ENCODE measurements at regions not wholly inside any gene's neighbourhood (a gene's known extent, or its start where the extent isn't known, plus 50 kb on each side); places are given as distances from the start of the nearest gene placed in this dataset.

DNA sequence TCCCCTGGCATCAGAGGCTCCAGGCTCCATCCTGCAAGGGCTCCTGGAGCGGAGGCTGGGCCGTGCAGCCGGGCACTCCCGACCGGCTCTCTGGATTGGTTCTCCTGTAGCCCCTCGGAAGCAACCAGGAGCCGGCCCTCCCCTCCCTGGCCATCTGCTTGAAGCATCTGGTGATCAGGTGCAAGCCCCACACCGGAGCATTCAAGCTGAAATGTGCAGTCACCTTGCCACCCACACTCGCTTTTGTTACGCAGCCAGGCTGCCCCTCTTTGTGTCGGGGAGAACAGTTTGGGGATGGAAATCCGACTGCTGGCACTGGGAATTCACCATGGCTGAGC is 258.8 kb downstream of the ZNF536 start:
- no peaks in the 10 kb centered on the region for H3K9me3 Mint-ChIP-seq
- H3K4me1 Mint-ChIP-seq: peaks cover 10% of the 10 kb centered on the region
- no peak overlapping the region for H3K27ac Mint-ChIP-seq
- DNase-seq: no peak
- H3K4me3 Mint-ChIP-seq: no peak overlapping the region
- H3K36me3 Mint-ChIP-seq (ENCODE audit: low read depth): no peaks in the 10 kb centered on the region
- TF ChIP-seq, protein P1, sequence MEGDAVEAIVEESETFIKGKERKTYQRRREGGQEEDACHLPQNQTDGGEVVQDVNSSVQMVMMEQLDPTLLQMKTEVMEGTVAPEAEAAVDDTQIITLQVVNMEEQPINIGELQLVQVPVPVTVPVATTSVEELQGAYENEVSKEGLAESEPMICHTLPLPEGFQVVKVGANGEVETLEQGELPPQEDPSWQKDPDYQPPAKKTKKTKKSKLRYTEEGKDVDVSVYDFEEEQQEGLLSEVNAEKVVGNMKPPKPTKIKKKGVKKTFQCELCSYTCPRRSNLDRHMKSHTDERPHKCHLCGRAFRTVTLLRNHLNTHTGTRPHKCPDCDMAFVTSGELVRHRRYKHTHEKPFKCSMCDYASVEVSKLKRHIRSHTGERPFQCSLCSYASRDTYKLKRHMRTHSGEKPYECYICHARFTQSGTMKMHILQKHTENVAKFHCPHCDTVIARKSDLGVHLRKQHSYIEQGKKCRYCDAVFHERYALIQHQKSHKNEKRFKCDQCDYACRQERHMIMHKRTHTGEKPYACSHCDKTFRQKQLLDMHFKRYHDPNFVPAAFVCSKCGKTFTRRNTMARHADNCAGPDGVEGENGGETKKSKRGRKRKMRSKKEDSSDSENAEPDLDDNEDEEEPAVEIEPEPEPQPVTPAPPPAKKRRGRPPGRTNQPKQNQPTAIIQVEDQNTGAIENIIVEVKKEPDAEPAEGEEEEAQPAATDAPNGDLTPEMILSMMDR (IDR thresholded peaks at IDR 0.05): no peak
- H3K27me3 Mint-ChIP-seq (ENCODE audit: low read depth, poor library complexity): peaks cover 7% of the 10 kb centered on the region

DNA sequence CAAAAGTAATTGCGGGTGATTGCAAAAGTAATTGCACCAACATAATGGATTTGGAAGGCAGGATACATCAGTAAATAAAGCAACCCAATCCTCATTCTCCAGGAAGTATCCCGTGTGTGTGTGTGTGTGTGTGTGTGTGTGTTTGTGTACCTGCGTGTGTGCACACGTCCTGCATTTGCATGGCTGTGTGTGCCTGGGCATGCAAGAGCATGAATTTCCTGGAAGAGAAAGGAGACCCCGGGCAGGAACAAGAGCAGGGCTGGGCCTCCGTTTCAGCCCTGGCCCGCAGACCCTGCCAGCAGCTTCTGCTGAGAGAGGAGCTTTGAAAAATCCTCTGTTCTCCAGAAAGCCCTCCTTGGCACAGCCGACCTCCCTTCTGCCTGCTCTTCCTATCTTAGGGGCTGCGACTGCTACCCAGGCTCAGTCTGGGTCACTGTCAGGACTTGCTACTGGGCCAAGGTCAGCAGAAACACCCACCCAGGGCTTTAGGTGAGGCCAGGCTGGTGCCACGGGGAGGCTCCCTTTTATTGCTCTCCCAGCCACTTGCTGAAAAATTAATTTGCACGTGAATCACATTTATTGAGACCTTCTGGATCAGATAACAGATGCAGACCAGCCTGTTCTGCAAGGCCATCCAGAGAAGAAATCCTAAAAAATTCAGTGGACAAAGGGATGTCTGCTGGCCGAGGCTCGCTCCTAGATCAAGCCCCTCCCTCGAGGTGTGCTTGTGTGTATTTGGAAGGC is 258.3 kb downstream of the ZNF536 start:
- Mint-ChIP-seq H3K4me1 (peaks cover 10% of the 10 kb centered on the region), H3K27me3 (ENCODE audit: low read depth, poor library complexity) (peaks cover 7% of the 10 kb centered on the region), H3K36me3 (ENCODE audit: low read depth) (no peaks in the 10 kb centered on the region), H3K4me3 (no peak overlapping the region), H3K9me3 (no peaks in the 10 kb centered on the region), H3K27ac (no peak overlapping the region)
- no peak for DNase-seq
- TF ChIP-seq, protein P1 (IDR thresholded peaks at IDR 0.05): no peak

DNA sequence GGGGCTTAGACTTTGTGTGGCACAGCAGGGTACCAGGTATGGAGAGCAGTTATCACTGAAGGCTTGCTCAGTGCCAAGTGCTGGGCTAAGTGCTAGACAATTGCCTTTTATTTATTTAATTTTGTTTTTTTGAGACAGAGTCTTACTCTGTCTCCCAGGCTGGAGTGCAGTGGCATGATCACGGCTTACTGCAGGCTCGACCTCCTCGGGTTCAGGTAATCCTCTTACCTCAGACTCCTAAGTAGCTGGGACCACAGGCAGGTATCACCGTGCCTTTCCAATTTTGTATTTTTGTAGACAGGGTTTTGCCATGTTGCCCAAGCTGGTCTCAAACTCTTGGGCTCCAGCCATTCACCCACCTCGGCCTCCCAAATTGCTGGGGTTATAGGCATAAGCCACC is 256.9 kb downstream of the ZNF536 start:
- Mint-ChIP-seq H3K27ac (no peak overlapping the region), H3K9me3 (peaks cover 10% of the 10 kb centered on the region), H3K4me3 (no peak overlapping the region), H3K27me3 (ENCODE audit: low read depth, poor library complexity) (peaks cover 7% of the 10 kb centered on the region), H3K4me1 (peaks cover 10% of the 10 kb centered on the region), H3K36me3 (ENCODE audit: low read depth) (no peaks in the 10 kb centered on the region)
- TF ChIP-seq, protein P1 (IDR thresholded peaks at IDR 0.05): no peak
- no peak for DNase-seq

DNA sequence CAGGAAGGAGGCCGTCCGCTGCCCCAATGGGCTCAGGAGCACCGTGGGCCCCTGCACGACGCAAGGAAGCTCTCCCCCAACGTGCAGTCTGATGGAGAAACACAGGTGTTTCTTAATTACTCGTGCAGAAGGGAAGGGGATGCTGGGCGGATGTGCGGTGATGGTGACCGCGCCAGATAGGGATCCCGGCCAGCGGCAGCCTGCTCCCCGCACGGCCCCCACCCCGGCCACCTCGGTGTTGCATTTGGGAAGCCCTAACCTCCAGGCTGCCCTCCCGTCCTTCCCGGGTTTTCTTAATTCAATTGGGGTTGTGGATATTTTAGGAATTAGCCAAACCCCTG is 254.4 kb downstream of the ZNF536 start:
- H3K27me3 Mint-ChIP-seq (ENCODE audit: low read depth, poor library complexity): no peaks in the 10 kb centered on the region
- H3K4me3 Mint-ChIP-seq: no peak overlapping the region
- DNase-seq: no peak
- H3K27ac Mint-ChIP-seq: no peak overlapping the region
- H3K4me1 Mint-ChIP-seq: peaks cover 16% of the 10 kb centered on the region
- no peaks in the 10 kb centered on the region for H3K36me3 Mint-ChIP-seq (ENCODE audit: low read depth)
- peaks cover 19% of the 10 kb centered on the region for H3K9me3 Mint-ChIP-seq
- TF ChIP-seq, protein P1 (IDR thresholded peaks at IDR 0.05): no peak

DNA sequence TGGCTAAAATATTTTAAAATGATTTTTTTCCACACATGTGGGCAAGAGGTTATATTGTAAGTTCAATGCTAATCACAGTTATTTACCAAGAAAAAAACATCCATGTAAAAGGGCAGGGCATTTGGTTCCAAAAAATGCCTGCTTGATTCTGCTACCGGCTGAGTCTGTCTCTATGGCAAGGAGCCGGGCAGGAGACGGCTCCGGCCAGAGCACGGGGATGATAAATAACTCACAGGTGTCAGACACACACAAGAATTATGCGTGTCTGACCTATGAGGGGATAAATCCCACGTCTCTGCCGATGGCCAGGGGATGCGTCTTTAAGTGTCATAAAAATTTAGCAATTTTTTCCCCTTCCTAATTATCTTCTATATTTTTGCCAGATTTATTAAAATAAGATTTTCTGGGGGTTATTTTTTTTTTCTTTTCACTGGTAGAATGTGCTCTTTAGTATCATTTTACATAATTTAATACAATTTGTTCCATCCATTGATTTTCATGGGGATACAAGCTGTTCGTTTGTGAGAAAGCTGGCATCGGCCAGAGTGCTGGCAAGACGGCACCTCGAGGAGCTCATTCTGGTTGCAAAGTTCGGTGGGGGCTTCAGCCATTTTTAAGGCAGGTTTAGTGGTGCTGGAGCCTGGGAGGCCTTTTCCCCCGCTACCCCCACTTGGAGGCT is 253.9 kb downstream of the ZNF536 start:
- H3K4me3 Mint-ChIP-seq: no peak overlapping the region
- H3K4me1 Mint-ChIP-seq: peaks cover 21% of the 10 kb centered on the region
- no peaks in the 10 kb centered on the region for H3K36me3 Mint-ChIP-seq (ENCODE audit: low read depth)
- peaks cover 19% of the 10 kb centered on the region for H3K9me3 Mint-ChIP-seq
- H3K27me3 Mint-ChIP-seq (ENCODE audit: low read depth, poor library complexity): no peaks in the 10 kb centered on the region
- TF ChIP-seq, protein P1 (IDR thresholded peaks at IDR 0.05): no peak
- no peak overlapping the region for H3K27ac Mint-ChIP-seq
- DNase-seq: no peak

DNA sequence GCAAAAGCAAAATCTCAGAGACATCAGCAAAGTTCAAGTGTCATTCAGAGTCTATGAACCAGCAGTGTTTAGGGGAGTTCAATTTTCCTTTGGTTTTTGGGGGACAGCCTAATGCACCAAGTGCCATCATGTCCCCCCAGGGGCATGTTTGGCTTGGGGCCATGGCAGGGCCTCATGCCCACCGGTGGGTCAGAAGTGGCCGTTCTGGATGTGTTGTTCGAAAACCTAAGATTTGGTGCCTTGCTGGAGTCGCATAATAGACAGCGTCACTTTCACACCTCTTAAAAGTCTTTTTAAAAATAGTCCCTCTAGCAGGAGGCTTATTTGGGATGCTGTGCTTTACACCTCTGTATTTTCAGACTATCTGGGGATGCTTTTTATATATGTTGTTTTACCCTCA is 250.1 kb downstream of the ZNF536 start:
- no peak overlapping the region for H3K4me3 Mint-ChIP-seq
- H3K27me3 Mint-ChIP-seq (ENCODE audit: low read depth, poor library complexity): peaks cover 2% of the 10 kb centered on the region
- H3K4me1 Mint-ChIP-seq: peaks cover 14% of the 10 kb centered on the region
- H3K36me3 Mint-ChIP-seq (ENCODE audit: low read depth): no peaks in the 10 kb centered on the region
- TF ChIP-seq, protein P1 (IDR thresholded peaks at IDR 0.05): no peak
- DNase-seq: no peak
- peaks cover 19% of the 10 kb centered on the region for H3K9me3 Mint-ChIP-seq
- H3K27ac Mint-ChIP-seq: no peak overlapping the region

Data from nephron progenitor cell (in vitro differentiated cells).